H1 (cell line): ENCODE measurements at regions not wholly inside any gene's neighbourhood (a gene's known extent, or its start where the extent isn't known, plus 50 kb on each side); places are given as distances from the start of the nearest gene placed in this dataset.
"Not testable (repeated sequence)": the region's sequence is repeated elsewhere in the genome, so short reads cannot be mapped to it uniquely, and the experiment has no call there.

ENCODE experiments used
- CTCF ChIA-PET: fragments of 300-600 bp; sonication (Branson Sonifier 250); formaldehyde crosslinking; loops from one replicate; lab custom pipeline; 2021; ENCODE audit not compliant: partially characterized antibody; lab: Charles Lee
- POLR2A ChIA-PET: fragments of 300-600 bp; sonication (Branson Sonifier 250); formaldehyde crosslinking; loops from one replicate; lab custom pipeline; 2021; ENCODE audit warnings: inconsistent platforms; ENCODE audit not compliant: partially characterized antibody; lab: Charles Lee
- DNase-seq, 2 experiments: peaks; one replicate each; pipeline versions ENCODE4 v3.0.0 to v3.0.0-alpha.2; 2010 to 2022; ENCODE audit warnings: low spot score in 2 of 2, low read depth in 1 of 2, mixed read lengths in 1 of 2
- FAIRE-seq: peaks from 2 replicates; lab custom pipeline; 2011; peaks lifted over from hg19 to GRCh38; lab: Jason Lieb, UNC
- H2AFZ ChIP-seq: 2 replicates; pipeline ENCODE4 v1.8.1; 2012; ENCODE audit warnings: low read length, inconsistent platforms
- H2AK5ac ChIP-seq: 2 replicates; pipeline ENCODE4 v1.6.1; 2013; ENCODE audit warnings: low read depth, low read length
- H2BK120ac ChIP-seq: replicated peaks from 2 replicates; pipeline ENCODE3; 2013; ENCODE audit warnings: low read depth, low read length, inconsistent platforms
- H2BK12ac ChIP-seq: 2 replicates; pipeline ENCODE4 v1.6.1; 2013; ENCODE audit warnings: low read depth, low read length
- H2BK15ac ChIP-seq: 2 replicates; pipeline ENCODE4 v1.6.1; 2013; ENCODE audit warnings: low read length
- H2BK20ac ChIP-seq: 2 replicates; pipeline ENCODE4 v1.6.1; 2013; ENCODE audit warnings: low read length
- H2BK5ac ChIP-seq: 2 replicates; pipeline ENCODE4 v1.6.1; 2013; ENCODE audit warnings: low read depth, low read length
- H3K14ac ChIP-seq: 2 replicates; pipeline ENCODE4 v1.6.1; 2013; ENCODE audit warnings: inconsistent platforms; ENCODE audit not compliant: insufficient read length
- H3K18ac ChIP-seq: 2 replicates; pipeline ENCODE4 v1.6.1; 2013; ENCODE audit warnings: low read length; ENCODE audit errors: extremely low read depth
- H3K23ac ChIP-seq: 2 replicates; pipeline ENCODE4 v1.6.1; 2013; ENCODE audit warnings: inconsistent platforms; ENCODE audit not compliant: insufficient read length
- H3K23me2 ChIP-seq: 2 replicates; pipeline ENCODE4 v1.6.1; 2013; ENCODE audit warnings: low read depth, low read length
- H3K27ac ChIP-seq: 2 replicates; pipeline ENCODE4 v1.6.1; 2011; ENCODE audit warnings: low read depth, low read length, inconsistent platforms
- H3K27me3 ChIP-seq, 4 experiments: replicated peaks in 1 of 4; 1 replicate in 1 of 4; 2 replicates in 3 of 4; pipeline versions ENCODE4 v1.6.1 to v1.8.1; 2011 to 2013; ENCODE audit warnings: low read length in 3 of 4, mild to moderate bottlenecking in 3 of 4, inconsistent platforms in 2 of 4, mixed read lengths in 2 of 4, moderate library complexity in 1 of 4; ENCODE audit not compliant: control insufficient read depth in 3 of 4, insufficient read depth in 3 of 4; ENCODE audit errors: extremely low read depth in 1 of 4
- H3K36me3 ChIP-seq, 4 experiments: 2 replicates each; pipeline versions ENCODE4 v1.6.1 to v1.8.1; 2011 to 2013; ENCODE audit warnings: mild to moderate bottlenecking in 4 of 4, low read length in 3 of 4, moderate library complexity in 2 of 4, control low read depth in 1 of 4, inconsistent platforms in 1 of 4; ENCODE audit not compliant: insufficient read depth in 4 of 4, control insufficient read depth in 2 of 4
- H3K4ac ChIP-seq: replicated peaks from 2 replicates; pipeline ENCODE3; 2013; ENCODE audit warnings: low read length, low read depth, mixed read lengths, inconsistent platforms; ENCODE audit not compliant: insufficient read length
- H3K4me1 ChIP-seq, 4 experiments: replicated peaks in 1 of 4; 1 replicate in 1 of 4; 2 replicates in 3 of 4; pipeline versions ENCODE4 v1.6.1 to v1.8.1; 2011 to 2013; ENCODE audit warnings: low read length in 3 of 4, inconsistent platforms in 2 of 4, mixed read lengths in 1 of 4; ENCODE audit not compliant: insufficient read depth in 4 of 4, control insufficient read depth in 3 of 4
- H3K4me2 ChIP-seq, 2 experiments: 2 replicates each; pipeline versions ENCODE4 v1.6.1 to v1.8.1; 2011 to 2013; ENCODE audit warnings: low read depth in 2 of 2, low read length in 2 of 2, control low read depth in 1 of 2, inconsistent platforms in 1 of 2, mild to moderate bottlenecking in 1 of 2; ENCODE audit not compliant: insufficient read depth in 1 of 2
- H3K4me3 ChIP-seq, 4 experiments: fragments of 200-600, 300-600 bp in 1 of 4; sonication (generic), shearing (Covaris generic), sonication (Bioruptor Twin) in 1 of 4; 2 replicates each; pipeline versions ENCODE4 v1.5.1 to v1.8.1; 2011 to 2016; ENCODE audit warnings: low read length in 4 of 4, low read depth in 3 of 4, control low read depth in 2 of 4, inconsistent platforms in 2 of 4, mild to moderate bottlenecking in 2 of 4, mixed read lengths in 1 of 4, moderate library complexity in 1 of 4; ENCODE audit not compliant: insufficient read depth in 2 of 4; ENCODE audit errors: extremely low read depth in 1 of 4
- H3K56ac ChIP-seq: replicated peaks from 2 replicates; pipeline ENCODE3; 2013; ENCODE audit warnings: low read depth, mild to moderate bottlenecking, mixed read lengths, low read length, inconsistent platforms; ENCODE audit not compliant: insufficient read length
- H3K79me1 ChIP-seq: 2 replicates; pipeline ENCODE4 v1.6.1; 2013; ENCODE audit warnings: low read depth, low read length, control low read depth
- H3K79me2 ChIP-seq, 2 experiments: 2 replicates each; pipeline versions ENCODE4 v1.6.1 to v1.8.1; 2012 to 2013; ENCODE audit warnings: low read length in 2 of 2, mild to moderate bottlenecking in 2 of 2, inconsistent platforms in 1 of 2; ENCODE audit not compliant: insufficient read depth in 2 of 2, control insufficient read depth in 1 of 2
- H3K9ac ChIP-seq, 4 experiments: replicated peaks in 1 of 4; 1 replicate in 1 of 4; 2 replicates in 3 of 4; pipeline versions ENCODE4 v1.6.1 to v1.8.1; 2011 to 2013; ENCODE audit warnings: low read depth in 3 of 4, low read length in 3 of 4, control low read depth in 2 of 4, mild to moderate bottlenecking in 2 of 4, moderate library complexity in 2 of 4, inconsistent platforms in 1 of 4; ENCODE audit errors: extremely low read depth in 1 of 4
- H3K9me3 ChIP-seq, 2 experiments: 2 replicates each; pipeline versions ENCODE4 v1.6.1 to v1.8.1; 2012 to 2013; ENCODE audit warnings: mild to moderate bottlenecking in 2 of 2, moderate library complexity in 2 of 2, control low read depth in 1 of 2, inconsistent platforms in 1 of 2, low read depth in 1 of 2, low read length in 1 of 2, mixed read lengths in 1 of 2; ENCODE audit not compliant: insufficient read depth in 2 of 2
- H4K20me1 ChIP-seq, 2 experiments: replicated peaks in 1 of 2; 2 replicates each; pipeline versions ENCODE3 to v1.8.1; 2011 to 2013; ENCODE audit warnings: inconsistent platforms in 2 of 2, low read length in 2 of 2, mild to moderate bottlenecking in 1 of 2; ENCODE audit not compliant: insufficient read depth in 2 of 2, control insufficient read depth in 1 of 2
- H4K5ac ChIP-seq: 2 replicates; pipeline ENCODE4 v1.6.1; 2013; ENCODE audit warnings: low read length, low read depth, mixed read lengths, inconsistent platforms; ENCODE audit not compliant: insufficient read length
- H4K8ac ChIP-seq: 2 replicates; pipeline ENCODE4 v1.8.0; 2013; ENCODE audit warnings: mild to moderate bottlenecking, moderate library complexity, low read length, inconsistent platforms; ENCODE audit not compliant: insufficient read depth; ENCODE audit errors: extremely low read depth
- H4K91ac ChIP-seq: replicated peaks from 2 replicates; pipeline ENCODE3; 2013; ENCODE audit warnings: low read length, mixed read lengths, inconsistent platforms; ENCODE audit not compliant: insufficient read length
- WGBS, 2 experiments: shearing (Covaris generic) in 1 of 2; methylation state at CpG; one replicate each; pipeline versions ENCODE4 v1.1.6 to v1.1.7; 2013 to 2015; ENCODE audit warnings: low lambda C conversion rate in 2 of 2, mixed read lengths in 2 of 2, inconsistent platforms in 1 of 2, low coverage in 1 of 2, missing lambda C conversion rate in 1 of 2; ENCODE audit not compliant: insufficient replicate concordance in 2 of 2, insufficient coverage in 1 of 2, insufficient read length in 1 of 2; ENCODE audit errors: extremely low coverage in 1 of 2, missing lambda C conversion rate in 1 of 2; 5-methylcytosine and 5-hydroxymethylcytosine counted together

DNA sequence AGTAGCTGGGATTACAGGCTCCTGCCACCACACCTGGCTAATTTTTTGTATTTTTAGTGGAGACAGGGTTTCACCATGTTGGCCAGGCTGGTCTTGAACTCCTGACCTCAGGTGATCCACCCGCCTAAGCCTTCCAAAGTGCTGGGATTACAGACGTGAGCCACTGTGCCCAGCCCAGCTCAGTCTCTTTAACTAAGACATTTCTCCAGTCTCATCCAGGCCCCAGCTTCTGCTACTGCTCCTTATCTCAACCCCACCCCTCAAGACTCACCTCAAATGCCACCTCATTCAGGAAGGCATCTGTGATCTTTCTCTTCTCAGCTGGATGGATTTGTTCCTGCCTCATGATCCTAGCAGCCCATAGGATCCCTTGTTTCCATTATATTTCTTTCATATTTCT, 85.9 kb upstream of the GRAMD1B start:
- H3K4ac ChIP-seq, H3K9me3 ChIP-seq, H2AK5ac ChIP-seq, H4K5ac ChIP-seq, H2BK20ac ChIP-seq, POLR2A ChIA-PET, H2BK120ac ChIP-seq, FAIRE-seq, H3K23ac ChIP-seq, H3K4me2 ChIP-seq, H2BK5ac ChIP-seq, H3K14ac ChIP-seq, H3K79me2 ChIP-seq, DNase-seq, H3K27me3 ChIP-seq, H3K27ac ChIP-seq, H3K56ac ChIP-seq, H2AFZ ChIP-seq, H3K23me2 ChIP-seq, H2BK15ac ChIP-seq, H3K79me1 ChIP-seq, H4K91ac ChIP-seq, H3K36me3 ChIP-seq, H3K18ac ChIP-seq, H4K8ac ChIP-seq, H3K4me1 ChIP-seq, H4K20me1 ChIP-seq, H2BK12ac ChIP-seq, H3K4me3 ChIP-seq, H3K9ac ChIP-seq: not testable (repeated sequence)
- 78% methylated on average over 2 of the region's 2 CpGs; no CpG with 5 or more reads in 1 of the 2 experiments for WGBS, 2 experiments
- CTCF ChIA-PET: interaction anchor here (0.6 to 1.6 kb wide), 7 partner anchors 9 to 321 kb away, joined by 3 to 4 read pairs (median 3); no protein-coding TSS in a partner anchor
